K562 (cell line): ENCODE measurements at regions not wholly inside any gene's neighbourhood (a gene's known extent, or its start where the extent isn't known, plus 50 kb on each side); places are given as distances from the start of the nearest gene placed in this dataset.

Experiments used
- ATAC-seq: fragments of 200-7000 bp; cut with Tn5 transposase; 3 replicates; pipeline ENCODE4 v1.9.1; 2020; ENCODE audit warnings: moderate library complexity
- BruUV-seq: library from RNA; stranded (reverse); fragments of 400-500 nt; replicated peaks from 2 replicates; lab custom pipeline; 2021; lab: Mats Ljungman, UMichigan
- CTCF ChIA-PET: fragments of 300-600 bp; formaldehyde crosslinking; extraction: SDS; loops from one replicate; lab custom pipeline; 2021; ENCODE audit warnings: low intra/inter-chr PET ratio; lab: Yijun Ruan, JAX
- POLR2A ChIA-PET: fragments of 300-600, 350-650 bp; sonication (Branson Sonifier 250); formaldehyde crosslinking; extraction: SDS; loops from one replicate; lab custom pipeline; 2021; ENCODE audit warnings: antibody characterized with exemption, inconsistent platforms; lab: Yijun Ruan, JAX
- DNase-seq, 4 experiments: peaks; one replicate each; pipeline versions ENCODE4 v3.0.0 to v3.0.0-alpha.2; 2011 to 2018; ENCODE audit warnings: low spot score in 3 of 4, mixed read lengths in 3 of 4; ENCODE audit errors: extremely low read depth in 1 of 4
- FAIRE-seq: peaks from 2 replicates; lab custom pipeline; 2011; peaks lifted over from hg19 to GRCh38; lab: Jason Lieb, UNC
- H2AFZ ChIP-seq: 2 replicates; pipeline ENCODE4 v1.6.0; 2011; ENCODE audit warnings: low read depth, low read length, control low read depth, inconsistent platforms
- H3K27ac ChIP-seq: fragments of 200-600 bp; 3 replicates; pipeline ENCODE4 v1.8.0; 2011; ENCODE audit warnings: low read depth, mild to moderate bottlenecking, control low read depth, inconsistent platforms, low read length, moderate library complexity, mixed read lengths; ENCODE audit errors: extremely low read depth
- H3K27me3 ChIP-seq, 2 experiments: fragments of 300-600 bp in 1 of 2; 2 replicates in 1 of 2; 3 replicates in 1 of 2; pipeline versions ENCODE4 v1.6.0 to v1.8.0; 2011; ENCODE audit warnings: inconsistent platforms in 2 of 2, low read length in 2 of 2, mild to moderate bottlenecking in 1 of 2, mixed read lengths in 1 of 2, moderate library complexity in 1 of 2; ENCODE audit not compliant: control insufficient read depth in 2 of 2, insufficient read depth in 2 of 2
- H3K36me3 ChIP-seq: fragments of 300-600 bp; 3 replicates; pipeline ENCODE4 v1.8.0; 2011; ENCODE audit warnings: mild to moderate bottlenecking, low read length, inconsistent platforms; ENCODE audit not compliant: control insufficient read depth, insufficient read depth
- H3K4me1 ChIP-seq, 2 experiments: fragments of 200-600 bp in 1 of 2; replicated peaks in 1 of 2; 2 replicates in 1 of 2; 3 replicates in 1 of 2; pipeline versions ENCODE4 v1.5.1 to v1.8.0; 2011; ENCODE audit warnings: inconsistent platforms in 2 of 2, low read length in 2 of 2, mild to moderate bottlenecking in 1 of 2, mixed read lengths in 1 of 2, moderate library complexity in 1 of 2; ENCODE audit not compliant: control insufficient read depth in 2 of 2, insufficient read depth in 2 of 2
- H3K4me2 ChIP-seq: 2 replicates; pipeline ENCODE4 v1.6.1; 2011; ENCODE audit warnings: low read length, control low read depth, inconsistent platforms, mixed read lengths; ENCODE audit not compliant: insufficient read depth
- H3K4me3 ChIP-seq: fragments of 200-600 bp; sonication (generic), shearing (Covaris generic); 2 replicates; pipeline ENCODE4 v1.5.1; 2016; ENCODE audit warnings: control low read depth, inconsistent platforms
- H3K79me2 ChIP-seq: fragments of 200-600 bp; 3 replicates; pipeline ENCODE4 v1.8.0; 2011; ENCODE audit warnings: low read length, inconsistent platforms; ENCODE audit not compliant: control insufficient read depth, insufficient read depth
- H3K9ac ChIP-seq, 2 experiments: 2 replicates each; pipeline versions ENCODE4 v1.6.0 to v1.6.1; 2011; ENCODE audit warnings: low read depth in 2 of 2, low read length in 2 of 2, control low read depth in 1 of 2, inconsistent platforms in 1 of 2, mild to moderate bottlenecking in 1 of 2, mixed read lengths in 1 of 2; ENCODE audit not compliant: insufficient read depth in 1 of 2
- H3K9me1 ChIP-seq: one replicate; pipeline ENCODE4 v1.6.0; 2011; ENCODE audit warnings: inconsistent platforms, mild to moderate bottlenecking, low read length, moderate library complexity; ENCODE audit not compliant: control insufficient read depth, insufficient read depth
- H3K9me3 ChIP-seq: replicated peaks from 2 replicates; pipeline ENCODE4 v1.5.1; 2011; ENCODE audit warnings: low read depth, low read length, inconsistent platforms; ENCODE audit not compliant: control insufficient read depth, insufficient read depth
- H4K20me1 ChIP-seq: replicated peaks from 2 replicates; pipeline ENCODE4 v1.6.1; 2011; ENCODE audit warnings: low read length, inconsistent platforms, mixed read lengths; ENCODE audit not compliant: control insufficient read depth, insufficient read depth
- COPS2 ChIP-seq: fragments of 450-650 bp; conservative IDR thresholded peaks from 2 replicates; pipeline ENCODE4 v1.6.1; 2016; ENCODE audit warnings: mild to moderate bottlenecking, moderate library complexity
- EP300 ChIP-seq: IDR thresholded peaks from 2 replicates; pipeline ENCODE4 v1.6.1; 2012; ENCODE audit warnings: low read length, improper control_type of control experiment
- JUN ChIP-seq, 2 experiments: sonication (generic) in 1 of 2; formaldehyde crosslinking in 1 of 2; IDR thresholded peaks; 2 replicates each; pipeline versions ENCODE4 v1.6.1 to v1.8.0; 2012 to 2022; ENCODE audit warnings: borderline replicate concordance in 2 of 2, mild to moderate bottlenecking in 2 of 2, improper control_type of control experiment in 1 of 2, low read depth in 1 of 2, low read length in 1 of 2, missing genetic modification reagents in 1 of 2
- JUND ChIP-seq, 2 experiments: IDR thresholded peaks; 2 replicates in 1 of 2; 3 replicates in 1 of 2; pipeline ENCODE4 v1.6.1; 2011; ENCODE audit warnings: borderline replicate concordance in 2 of 2, low read depth in 2 of 2, low read length in 2 of 2, improper control_type of control experiment in 1 of 2, missing biosample characterization in 1 of 2, missing genetic modification characterization in 1 of 2, missing genetic modification reagents in 1 of 2
- MEF2A ChIP-seq: IDR thresholded peaks from 2 replicates; pipeline ENCODE4 v1.6.1; 2011; ENCODE audit warnings: low read depth, mild to moderate bottlenecking, low read length, moderate library complexity; ENCODE audit not compliant: control insufficient read depth
- NFATC3 ChIP-seq: fragments of 450-650 bp; IDR thresholded peaks from 2 replicates; pipeline ENCODE4 v1.6.1; 2017; ENCODE audit warnings: mild to moderate bottlenecking
- POLR2G ChIP-seq: fragments of 200-400 bp; formaldehyde crosslinking; IDR thresholded peaks from 2 replicates; pipeline ENCODE4 v1.6.1; 2017; ENCODE audit warnings: low read depth, mild to moderate bottlenecking, antibody characterized with exemption, low read length, moderate library complexity
- SMAD1 ChIP-seq: fragments of 150-350 bp; IDR thresholded peaks from 2 replicates; pipeline ENCODE4 v1.6.1; 2014; ENCODE audit warnings: low read length, low read depth; ENCODE audit not compliant: partially characterized antibody
- ZNF133 ChIP-seq: fragments of 250-450 bp; sonication (Bioruptor Pico); IDR thresholded peaks from 2 replicates; pipeline ENCODE4 v1.4.0; 2020; ENCODE audit warnings: mild to moderate bottlenecking
- ZNF384 ChIP-seq: IDR thresholded peaks from 2 replicates; pipeline ENCODE4 v1.6.1; 2012; ENCODE audit warnings: low read depth, low read length, improper control_type of control experiment
- ZNF79 ChIP-seq: fragments of 250-450 bp; sonication (Bioruptor Pico); IDR thresholded peaks from 2 replicates; pipeline ENCODE4 v1.4.0; 2020; ENCODE audit warnings: low read depth, mild to moderate bottlenecking, moderate library complexity
- WGBS: fragments of 100-300 bp; shearing (Covaris generic); methylation state at CpG from one replicate; pipeline ENCODE4 v1.1.6; 2016; ENCODE audit warnings: low coverage, mixed read lengths; ENCODE audit not compliant: insufficient coverage; ENCODE audit errors: missing lambda C conversion rate; 5-methylcytosine and 5-hydroxymethylcytosine counted together
- in situ Hi-C: fragments of 300-500 bp; cut with MboI; formaldehyde crosslinking; loops from 4 replicates; pipeline ENCODE4 v1.15.0; 2018; ENCODE audit warnings: inconsistent platforms, mixed read lengths
- intact Hi-C: fragments of 100-400 bp; cut with micrococcal nuclease; formaldehyde crosslinking; loops from 2 replicates; pipeline ENCODE4 v1.14.2; 2022
- TF ChIP-seq, protein P1 (sequence below): fragments of 200-400 bp; formaldehyde crosslinking; IDR thresholded peaks from 2 replicates; pipeline ENCODE4 v1.6.1; 2017; ENCODE audit warnings: mild to moderate bottlenecking, low read depth, low read length, moderate library complexity
- TF ChIP-seq, protein P2 (sequence below): sonication (generic); formaldehyde crosslinking; IDR thresholded peaks from 2 replicates; pipeline ENCODE4 v1.8.0; 2023; ENCODE audit warnings: mild to moderate bottlenecking, missing genetic modification reagents

DNA sequence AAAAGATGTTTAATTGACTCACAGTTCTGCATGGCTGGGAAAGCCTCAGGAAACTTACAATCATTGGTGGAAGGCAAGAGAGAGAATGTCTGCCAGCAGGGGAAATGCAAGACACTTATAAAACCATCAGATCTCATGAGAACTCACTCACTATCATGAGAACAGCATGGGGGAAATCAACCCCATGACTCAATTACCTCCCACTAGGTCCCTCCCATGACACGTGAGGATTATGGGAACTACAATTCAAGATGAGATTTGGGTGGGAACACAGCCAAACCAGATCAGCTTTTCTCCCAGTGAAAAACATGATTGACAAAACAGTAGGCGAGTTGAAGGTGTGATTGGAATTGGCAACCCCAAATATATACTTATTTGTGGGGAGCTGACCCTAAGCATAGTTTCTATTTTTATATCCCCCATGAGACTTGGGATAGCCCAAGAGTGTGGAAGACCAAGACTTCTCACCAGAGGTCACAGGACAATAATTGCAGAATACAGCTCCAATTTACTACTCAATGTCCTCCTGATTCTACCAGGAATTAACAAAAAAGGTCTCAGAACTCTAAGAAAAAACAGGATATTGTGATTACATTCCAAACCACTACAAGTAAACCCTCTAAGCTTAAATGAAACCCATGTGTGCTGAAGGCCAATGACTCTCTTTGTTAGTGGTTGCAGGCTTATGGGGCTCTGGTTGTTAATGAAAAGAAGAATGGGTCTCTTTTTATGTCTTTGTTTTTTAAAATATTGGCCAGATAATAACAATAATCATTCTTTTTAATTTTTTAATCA lies 96.1 kb upstream of the PIK3C3 start (continued):
- TF ChIP-seq MEF2A (no peak), NFATC3 (no peak), ZNF133 (CRISPR knock-in tag) (no peak)

- in situ Hi-C loops = no loop called here
- H4K20me1 ChIP-seq = no peaks in the 10 kb centered on the region
- WGBS = 0% methylated on average over 1 of the region's 1 CpG
- no peaks in the 10 kb centered on the region for H3K9me3 ChIP-seq
- H3K36me3 ChIP-seq = no peaks in the 10 kb centered on the region
- no TSS peak for BruUV-seq
- no peak overlapping the region for H2AFZ ChIP-seq
- ChIA-PET CTCF (no interaction called here), POLR2A (no interaction called here)
- H3K4me3 ChIP-seq = no peak overlapping the region
- ATAC-seq (no peak), FAIRE-seq (no peak), DNase-seq (no peak)
- TF ChIP-seq ZNF79 (CRISPR knock-in tag) = no peak
- no peak for TF ChIP-seq JUND (IDR thresholded peaks at IDR 0.05; ENCODE audit: borderline replicate concordance, low read depth, low read length)
- TF ChIP-seq JUND (tag; IDR thresholded peaks at IDR 0.05; ENCODE audit: borderline replicate concordance, low read depth, low read length) = no peak
- TF ChIP-seq SMAD1 = no peak
- TF ChIP-seq, protein P1, sequence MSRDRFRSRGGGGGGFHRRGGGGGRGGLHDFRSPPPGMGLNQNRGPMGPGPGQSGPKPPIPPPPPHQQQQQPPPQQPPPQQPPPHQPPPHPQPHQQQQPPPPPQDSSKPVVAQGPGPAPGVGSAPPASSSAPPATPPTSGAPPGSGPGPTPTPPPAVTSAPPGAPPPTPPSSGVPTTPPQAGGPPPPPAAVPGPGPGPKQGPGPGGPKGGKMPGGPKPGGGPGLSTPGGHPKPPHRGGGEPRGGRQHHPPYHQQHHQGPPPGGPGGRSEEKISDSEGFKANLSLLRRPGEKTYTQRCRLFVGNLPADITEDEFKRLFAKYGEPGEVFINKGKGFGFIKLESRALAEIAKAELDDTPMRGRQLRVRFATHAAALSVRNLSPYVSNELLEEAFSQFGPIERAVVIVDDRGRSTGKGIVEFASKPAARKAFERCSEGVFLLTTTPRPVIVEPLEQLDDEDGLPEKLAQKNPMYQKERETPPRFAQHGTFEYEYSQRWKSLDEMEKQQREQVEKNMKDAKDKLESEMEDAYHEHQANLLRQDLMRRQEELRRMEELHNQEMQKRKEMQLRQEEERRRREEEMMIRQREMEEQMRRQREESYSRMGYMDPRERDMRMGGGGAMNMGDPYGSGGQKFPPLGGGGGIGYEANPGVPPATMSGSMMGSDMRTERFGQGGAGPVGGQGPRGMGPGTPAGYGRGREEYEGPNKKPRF = no peak
- no peak for TF ChIP-seq POLR2G
- TF ChIP-seq COPS2 = no peak
- TF ChIP-seq, protein P2, sequence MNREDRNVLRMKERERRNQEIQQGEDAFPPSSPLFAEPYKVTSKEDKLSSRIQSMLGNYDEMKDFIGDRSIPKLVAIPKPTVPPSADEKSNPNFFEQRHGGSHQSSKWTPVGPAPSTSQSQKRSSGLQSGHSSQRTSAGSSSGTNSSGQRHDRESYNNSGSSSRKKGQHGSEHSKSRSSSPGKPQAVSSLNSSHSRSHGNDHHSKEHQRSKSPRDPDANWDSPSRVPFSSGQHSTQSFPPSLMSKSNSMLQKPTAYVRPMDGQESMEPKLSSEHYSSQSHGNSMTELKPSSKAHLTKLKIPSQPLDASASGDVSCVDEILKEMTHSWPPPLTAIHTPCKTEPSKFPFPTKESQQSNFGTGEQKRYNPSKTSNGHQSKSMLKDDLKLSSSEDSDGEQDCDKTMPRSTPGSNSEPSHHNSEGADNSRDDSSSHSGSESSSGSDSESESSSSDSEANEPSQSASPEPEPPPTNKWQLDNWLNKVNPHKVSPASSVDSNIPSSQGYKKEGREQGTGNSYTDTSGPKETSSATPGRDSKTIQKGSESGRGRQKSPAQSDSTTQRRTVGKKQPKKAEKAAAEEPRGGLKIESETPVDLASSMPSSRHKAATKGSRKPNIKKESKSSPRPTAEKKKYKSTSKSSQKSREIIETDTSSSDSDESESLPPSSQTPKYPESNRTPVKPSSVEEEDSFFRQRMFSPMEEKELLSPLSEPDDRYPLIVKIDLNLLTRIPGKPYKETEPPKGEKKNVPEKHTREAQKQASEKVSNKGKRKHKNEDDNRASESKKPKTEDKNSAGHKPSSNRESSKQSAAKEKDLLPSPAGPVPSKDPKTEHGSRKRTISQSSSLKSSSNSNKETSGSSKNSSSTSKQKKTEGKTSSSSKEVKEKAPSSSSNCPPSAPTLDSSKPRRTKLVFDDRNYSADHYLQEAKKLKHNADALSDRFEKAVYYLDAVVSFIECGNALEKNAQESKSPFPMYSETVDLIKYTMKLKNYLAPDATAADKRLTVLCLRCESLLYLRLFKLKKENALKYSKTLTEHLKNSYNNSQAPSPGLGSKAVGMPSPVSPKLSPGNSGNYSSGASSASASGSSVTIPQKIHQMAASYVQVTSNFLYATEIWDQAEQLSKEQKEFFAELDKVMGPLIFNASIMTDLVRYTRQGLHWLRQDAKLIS (CRISPR knock-in tag) = no peak
- TF ChIP-seq JUN (IDR thresholded peaks at IDR 0.05; ENCODE audit: borderline replicate concordance, low read depth, low read length) = no peak
- TF ChIP-seq JUN (CRISPR knock-in tag; IDR thresholded peaks at IDR 0.05; ENCODE audit: borderline replicate concordance) = no peak
- no peak for TF ChIP-seq ZNF384
- no peak for TF ChIP-seq EP300
- H3K9ac ChIP-seq = no peak overlapping the region
- no peaks in the 10 kb centered on the region for H3K79me2 ChIP-seq
- H3K9me1 ChIP-seq = no peaks in the 10 kb centered on the region
- H3K27ac ChIP-seq = no peak overlapping the region
- H3K4me2 ChIP-seq = no peak overlapping the region
- H3K4me1 ChIP-seq = no peaks in the 10 kb centered on the region
- no peaks in the 10 kb centered on the region for H3K27me3 ChIP-seq
- intact Hi-C loops = no loop called here
Measured at GRCh38 chr18:41853280-41853679, 101.8 kb upstream of the PIK3C3 start.
